Fibroblast of the aortic adventitia (primary cell): ENCODE measurements at regions not wholly inside any gene's neighbourhood (a gene's known extent, or its start where the extent isn't known, plus 50 kb on each side); places are given as distances from the start of the nearest gene placed in this dataset.

ENCODE experiments used
- DNase-seq: peaks from one replicate; pipeline ENCODE4 v3.0.0-alpha.2; 2010; ENCODE audit warnings: low read depth
- H3K4me3 ChIP-seq: 2 replicates; pipeline ENCODE4 v1.5.1; 2011; ENCODE audit warnings: low read depth, mild to moderate bottlenecking, control low read depth, low read length, moderate library complexity
- CTCF ChIP-seq: IDR thresholded peaks from 2 replicates; pipeline ENCODE4 v1.5.1; 2011; ENCODE audit warnings: mild to moderate bottlenecking, low read length, control low read depth, inconsistent platforms; ENCODE audit not compliant: insufficient read depth

GRCh38 chr18:22627506-22627905 lies 209.8 kb upstream of the CTAGE1 start:
- no peak for TF ChIP-seq CTCF
- H3K4me3 ChIP-seq, result no peak overlapping the region
- no peak for DNase-seq

- TF ChIP-seq CTCF, result no peak
- no peak overlapping the region for H3K4me3 ChIP-seq
- DNase-seq, result no peak
Observed at GRCh38 chr18:22628795-22629510, 211.2 kb upstream of the CTAGE1 start.

- DNase-seq, result no peak
- TF ChIP-seq CTCF, result no peak
- H3K4me3 ChIP-seq, result no peak overlapping the region
Observed at GRCh38 chr18:22630980-22631379, 213.3 kb upstream of the CTAGE1 start.

- TF ChIP-seq CTCF, result no peak
- no peak overlapping the region for H3K4me3 ChIP-seq
- DNase-seq, result no peak
Observed at GRCh38 chr18:22632191-22632590, 214.5 kb upstream of the CTAGE1 start.

- no peak for TF ChIP-seq CTCF
- no peak for DNase-seq
- H3K4me3 ChIP-seq, result no peak overlapping the region
Observed at GRCh38 chr18:22634464-22634863, 216.7 kb upstream of the CTAGE1 start.

- H3K4me3 ChIP-seq, result no peak overlapping the region
- TF ChIP-seq CTCF, result no peak
- DNase-seq, result peak; percentile 77
Observed at GRCh38 chr18:22637787-22638186, 220.1 kb upstream of the CTAGE1 start.

- peak; percentile 90 for DNase-seq
- H3K4me3 ChIP-seq, result no peak overlapping the region
- TF ChIP-seq CTCF, result no peak
Observed at GRCh38 chr18:22639026-22639463, 221.3 kb upstream of the CTAGE1 start.
